Caki2 (cell line): ENCODE measurements at regions not wholly inside any gene's neighbourhood (a gene's known extent, or its start where the extent isn't known, plus 50 kb on each side); places are given as distances from the start of the nearest gene placed in this dataset.
"Not testable (repeated sequence)": the region's sequence is repeated elsewhere in the genome, so short reads cannot be mapped to it uniquely, and the experiment has no call there.

Source experiments
- DNase-seq: peaks from one replicate; pipeline ENCODE4 v3.0.0-alpha.2; 2015; ENCODE audit warnings: low read depth
- in situ Hi-C: cut with HindIII; loops from 2 replicates; pipeline ENCODE4 v1.10.0; 2016; ENCODE audit warnings: low sequenced_read_pairs, low pct_unique_long_range_greater_than_20kb, mixed read lengths

DNA sequence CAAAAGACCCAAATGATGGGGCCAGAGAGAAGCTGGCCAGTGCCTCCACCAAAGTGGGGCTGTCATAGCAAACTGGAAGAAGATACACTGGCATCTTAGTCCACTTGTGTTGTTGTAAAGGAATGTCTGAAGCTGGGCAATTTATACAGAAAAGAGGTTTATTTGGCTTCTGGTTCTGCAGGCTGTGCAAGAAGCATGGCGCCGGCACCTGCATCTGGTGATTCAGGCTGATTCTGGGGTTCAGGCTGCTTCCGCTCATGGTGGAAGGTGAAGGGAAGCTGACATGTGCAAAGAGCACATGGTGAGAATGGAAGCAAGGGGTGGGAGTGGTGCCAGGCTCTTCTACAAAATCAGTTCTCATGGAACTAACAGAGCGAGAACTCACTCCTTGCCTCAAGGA lies 135.9 kb upstream of the TWIST2 start:
- in situ Hi-C loops = no loop called here
- no peak for DNase-seq

DNA sequence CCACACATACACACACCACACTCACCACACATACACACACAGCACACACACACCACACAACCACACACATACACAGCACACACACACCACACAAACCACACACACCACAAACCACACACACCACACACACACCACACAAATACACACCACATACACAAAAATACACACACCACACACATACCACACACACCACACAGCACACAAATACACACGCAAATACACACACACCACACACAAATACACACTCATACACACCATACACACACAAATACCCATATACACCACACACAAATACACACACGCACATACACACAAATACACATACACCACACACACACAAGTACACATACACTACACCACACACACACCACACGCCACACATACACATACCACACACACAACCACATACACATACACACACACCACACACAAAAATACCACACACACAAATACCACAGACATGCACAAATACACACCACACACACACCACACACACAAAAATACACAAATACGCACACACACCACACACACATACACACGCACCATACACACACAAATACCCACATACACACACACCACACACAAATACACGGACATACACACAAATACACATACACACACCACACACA lies 134.6 kb upstream of the TWIST2 start:
- in situ Hi-C loops = no loop called here
- DNase-seq = no peak

DNA sequence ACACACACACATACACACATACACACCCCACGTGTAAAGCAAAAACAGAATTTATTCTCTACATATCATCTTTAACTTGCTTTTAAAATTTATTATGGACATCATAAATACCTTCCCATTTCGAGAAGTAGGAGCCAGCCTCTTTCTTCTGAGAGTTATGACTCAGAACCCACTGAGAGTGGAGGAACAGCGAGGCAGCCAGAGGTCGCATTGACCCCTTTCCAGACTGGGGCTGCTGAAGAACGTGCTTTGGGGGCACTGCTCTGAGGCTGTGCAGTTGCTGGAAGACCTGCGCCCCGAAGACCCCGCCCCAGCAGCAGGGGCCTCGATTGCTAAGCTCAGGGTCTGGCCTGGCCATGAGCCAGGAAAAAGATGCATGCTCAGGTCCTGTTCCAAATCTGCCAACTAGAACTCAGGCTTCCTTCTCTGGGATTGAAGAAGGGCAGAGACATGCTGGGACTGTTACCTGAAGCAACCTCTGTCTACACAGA lies 133.8 kb upstream of the TWIST2 start:
- in situ Hi-C loops = no loop called here
- no peak for DNase-seq

DNA sequence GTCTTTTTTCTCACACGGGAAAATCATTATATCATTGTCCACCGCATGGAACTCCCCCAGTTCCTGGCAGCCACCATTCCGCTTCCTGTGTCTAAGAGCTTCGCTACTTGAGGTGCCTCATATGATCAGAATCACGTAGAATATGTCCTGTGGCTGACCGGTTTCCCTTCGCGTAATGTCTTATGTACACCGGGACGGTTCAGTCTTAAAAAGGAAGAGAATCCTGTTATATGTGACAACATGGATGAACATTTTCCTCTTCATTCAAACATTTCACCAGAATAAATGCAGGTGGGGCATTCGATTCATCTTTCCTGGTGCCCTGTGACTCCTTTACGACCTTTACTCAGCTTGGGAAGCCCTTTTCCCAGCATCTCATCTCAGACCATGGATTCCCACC lies 131.7 kb upstream of the TWIST2 start:
- no peak for DNase-seq

DNA sequence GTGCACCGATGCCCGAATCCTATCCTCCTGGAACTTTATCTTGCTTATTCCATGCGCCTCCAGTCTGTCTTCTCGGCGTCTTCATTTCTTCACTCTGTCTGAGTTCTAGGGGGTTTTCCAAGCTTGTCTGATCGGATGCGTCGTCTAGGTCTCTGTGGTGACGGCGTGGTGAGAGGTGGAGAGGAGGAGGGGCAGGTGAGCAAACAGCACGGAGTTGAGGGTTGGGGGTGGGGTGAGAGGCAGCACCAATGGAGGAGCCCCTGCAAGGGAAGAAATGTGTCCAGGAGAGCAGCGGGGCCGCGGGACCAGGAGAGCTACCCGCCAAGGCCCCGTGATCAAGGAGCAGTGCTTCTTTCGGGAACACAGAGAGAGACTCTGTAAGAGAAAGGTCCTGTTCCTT lies 131.3 kb upstream of the TWIST2 start:
- no peak for DNase-seq
- in situ Hi-C loops = no loop called here

More for the DNA sequence above, 131.7 kb upstream of the TWIST2 start:
- in situ Hi-C loops = no loop called here

DNA sequence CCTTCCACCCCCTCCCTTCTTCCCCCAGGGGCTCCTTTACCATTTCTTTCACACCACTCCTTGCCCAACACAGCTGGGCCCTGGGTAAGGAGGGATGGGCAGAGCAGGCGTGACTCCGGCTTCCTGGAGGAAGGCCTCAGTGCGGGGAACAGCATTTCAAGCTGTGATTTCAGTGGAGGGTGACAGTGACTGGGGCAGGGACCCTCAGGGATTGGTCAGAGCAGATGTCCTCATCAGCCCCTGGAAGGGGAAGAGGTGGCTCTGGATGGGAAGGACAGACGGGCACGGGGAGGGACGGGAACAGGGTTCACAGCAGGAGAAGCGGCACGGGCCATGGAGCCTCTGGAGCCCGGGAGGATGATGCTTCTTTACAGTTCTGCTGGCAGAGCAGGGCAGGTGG lies 130.8 kb upstream of the TWIST2 start:
- no peak for DNase-seq
- in situ Hi-C loops = no loop called here

DNA sequence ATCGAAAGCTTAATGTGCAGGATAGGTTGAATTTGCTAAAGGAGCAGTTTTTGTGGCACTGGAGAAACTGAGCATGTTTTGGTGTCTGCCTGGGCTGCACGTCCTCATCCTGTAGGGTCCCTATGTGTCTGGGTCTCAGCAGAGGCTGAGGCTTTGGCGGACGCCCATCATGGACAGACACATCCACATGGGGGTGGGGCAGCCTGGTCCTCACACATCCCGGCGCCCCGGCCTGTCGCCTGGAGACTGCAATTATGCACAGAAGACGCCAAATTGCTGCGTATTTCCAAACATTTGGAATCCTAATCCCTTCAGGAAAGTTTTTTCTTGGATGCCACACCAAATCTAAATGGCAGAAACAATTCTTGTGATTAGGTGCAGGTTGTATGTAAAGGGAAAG lies 128.2 kb upstream of the TWIST2 start:
- DNase-seq = no peak
- in situ Hi-C loops = no loop called here

DNA sequence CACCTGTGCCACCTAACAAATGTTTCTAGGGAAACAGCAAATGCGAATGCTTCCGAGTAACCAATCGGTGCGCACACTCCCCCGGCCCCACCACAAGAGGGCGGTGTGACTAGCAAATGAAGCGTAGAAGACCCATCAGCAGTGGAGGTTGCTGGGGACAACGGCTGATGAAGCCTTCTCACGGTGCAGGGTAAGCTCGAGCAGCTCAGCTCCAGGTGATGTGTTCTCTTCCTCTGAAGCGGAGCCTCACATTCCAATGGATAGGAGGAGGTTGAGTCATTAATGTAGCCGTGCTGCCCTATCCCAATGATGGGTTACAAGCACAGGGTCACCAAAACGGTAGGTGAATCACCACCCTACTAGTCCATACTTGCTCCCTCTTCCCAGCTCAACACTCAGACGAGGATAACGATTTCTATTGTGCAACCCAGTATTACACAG lies 127.6 kb upstream of the TWIST2 start:
- no peak for DNase-seq
- in situ Hi-C loops = no loop called here

DNA sequence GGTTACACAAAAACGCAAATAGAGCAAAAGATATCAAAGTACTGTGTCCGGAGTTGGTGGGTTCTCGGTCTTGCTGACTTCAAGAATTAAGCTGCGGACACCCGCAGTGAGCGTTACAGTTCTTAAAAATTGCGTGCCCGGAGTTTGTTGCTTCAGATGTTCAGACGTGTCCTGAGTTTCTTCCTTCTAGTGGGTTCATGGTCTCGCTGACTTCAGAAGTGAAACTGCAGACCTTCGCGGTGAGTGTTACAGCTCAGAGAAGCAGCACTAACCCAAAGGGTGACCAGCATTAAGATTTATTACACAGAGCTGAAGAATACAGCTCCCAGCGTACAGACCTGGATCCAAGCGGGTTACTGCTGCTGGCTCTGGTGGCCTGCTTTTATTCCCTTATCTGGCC lies 125.7 kb upstream of the TWIST2 start:
- no peak for DNase-seq
- in situ Hi-C loops = no loop called here

DNA sequence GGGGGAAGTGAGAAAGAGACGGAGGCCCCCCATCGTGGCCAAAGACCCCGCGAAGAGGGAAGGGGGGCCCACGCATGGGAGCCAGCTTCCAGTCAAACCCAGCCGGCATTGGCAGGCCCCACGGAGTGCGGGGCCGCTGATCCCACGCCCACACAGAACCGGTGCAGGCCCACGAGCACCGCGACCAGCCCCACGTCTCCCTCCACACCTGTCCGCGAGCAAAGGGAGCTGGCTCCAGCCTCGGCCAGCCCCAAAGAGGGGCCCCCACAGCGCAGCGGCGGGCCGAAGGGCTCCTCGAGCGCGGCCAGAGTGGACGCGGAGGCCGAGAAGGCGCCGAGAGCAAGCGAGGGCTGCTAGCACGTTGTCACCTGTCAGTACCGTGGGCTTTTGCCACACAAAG lies 125.0 kb upstream of the TWIST2 start:
- in situ Hi-C loops = no loop called here
- no peak for DNase-seq

DNA sequence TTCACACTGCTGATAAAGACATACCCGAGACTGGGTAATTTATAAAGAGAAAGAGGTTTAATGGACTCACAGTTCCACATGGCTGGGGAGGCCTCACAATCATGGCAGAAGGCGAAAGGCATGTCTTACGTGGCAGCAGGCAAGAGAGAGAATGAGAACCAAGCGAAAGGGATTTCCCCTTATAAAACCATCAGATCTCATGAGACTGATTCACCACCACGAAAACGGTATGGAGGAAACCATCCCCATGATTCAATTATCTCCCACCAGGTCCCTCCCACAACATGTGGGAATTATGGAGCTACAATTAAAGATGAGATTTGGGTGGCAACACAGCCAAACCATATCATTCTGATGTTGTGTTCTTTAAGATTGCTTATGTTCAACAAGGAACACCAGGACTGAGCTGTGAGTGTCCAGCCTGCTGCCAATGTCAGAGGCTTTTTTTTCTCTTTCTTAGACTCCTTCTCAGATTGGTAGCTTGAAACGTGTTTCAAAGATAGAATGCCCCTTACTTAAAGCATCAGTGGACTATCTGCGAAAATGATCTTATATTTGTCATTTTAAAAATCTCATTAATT lies 124.1 kb upstream of the TWIST2 start:
- DNase-seq, in situ Hi-C loops: not testable (repeated sequence)

DNA sequence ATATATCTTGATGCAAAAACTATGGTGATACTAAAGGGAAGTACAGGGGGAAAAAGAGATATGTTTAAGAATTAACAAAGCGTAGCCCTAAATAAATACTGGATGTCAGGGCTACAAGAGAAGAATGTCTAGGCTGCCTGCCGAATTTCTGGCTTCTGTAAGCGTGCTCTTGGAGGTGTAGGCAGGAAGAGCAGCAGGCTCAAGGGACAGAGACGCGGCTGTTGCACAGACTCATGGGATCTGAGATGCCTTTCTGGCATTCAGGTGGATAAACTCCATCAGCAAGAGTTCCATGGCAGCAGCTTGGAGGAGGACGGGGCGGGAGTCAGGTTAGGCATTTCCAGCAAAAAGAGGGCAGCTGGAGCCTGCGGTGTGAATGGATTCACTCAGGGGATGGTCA lies 123.2 kb upstream of the TWIST2 start:
- in situ Hi-C loops = no loop called here
- DNase-seq = no peak

DNA sequence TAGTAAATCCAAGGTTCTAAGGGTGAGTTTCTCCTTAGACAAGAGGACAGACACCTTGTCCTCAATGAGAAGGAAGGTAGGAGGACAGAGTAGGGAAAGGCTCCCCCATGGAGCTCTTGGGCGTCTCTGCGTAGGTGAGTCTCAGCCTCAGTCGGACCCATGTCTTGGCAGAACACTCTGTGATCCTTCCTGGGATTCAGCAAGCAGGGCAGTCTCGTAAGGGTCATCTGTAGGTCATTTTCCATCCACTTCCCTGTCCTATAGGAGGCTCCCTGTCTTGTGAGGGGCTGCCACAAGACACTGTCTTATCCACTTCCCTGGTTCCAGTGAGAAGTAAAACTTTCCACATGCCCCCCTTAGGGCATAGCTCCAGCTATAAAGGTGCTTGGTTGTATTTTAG lies 122.6 kb upstream of the TWIST2 start:
- in situ Hi-C loops = no loop called here
- DNase-seq = no peak

DNA sequence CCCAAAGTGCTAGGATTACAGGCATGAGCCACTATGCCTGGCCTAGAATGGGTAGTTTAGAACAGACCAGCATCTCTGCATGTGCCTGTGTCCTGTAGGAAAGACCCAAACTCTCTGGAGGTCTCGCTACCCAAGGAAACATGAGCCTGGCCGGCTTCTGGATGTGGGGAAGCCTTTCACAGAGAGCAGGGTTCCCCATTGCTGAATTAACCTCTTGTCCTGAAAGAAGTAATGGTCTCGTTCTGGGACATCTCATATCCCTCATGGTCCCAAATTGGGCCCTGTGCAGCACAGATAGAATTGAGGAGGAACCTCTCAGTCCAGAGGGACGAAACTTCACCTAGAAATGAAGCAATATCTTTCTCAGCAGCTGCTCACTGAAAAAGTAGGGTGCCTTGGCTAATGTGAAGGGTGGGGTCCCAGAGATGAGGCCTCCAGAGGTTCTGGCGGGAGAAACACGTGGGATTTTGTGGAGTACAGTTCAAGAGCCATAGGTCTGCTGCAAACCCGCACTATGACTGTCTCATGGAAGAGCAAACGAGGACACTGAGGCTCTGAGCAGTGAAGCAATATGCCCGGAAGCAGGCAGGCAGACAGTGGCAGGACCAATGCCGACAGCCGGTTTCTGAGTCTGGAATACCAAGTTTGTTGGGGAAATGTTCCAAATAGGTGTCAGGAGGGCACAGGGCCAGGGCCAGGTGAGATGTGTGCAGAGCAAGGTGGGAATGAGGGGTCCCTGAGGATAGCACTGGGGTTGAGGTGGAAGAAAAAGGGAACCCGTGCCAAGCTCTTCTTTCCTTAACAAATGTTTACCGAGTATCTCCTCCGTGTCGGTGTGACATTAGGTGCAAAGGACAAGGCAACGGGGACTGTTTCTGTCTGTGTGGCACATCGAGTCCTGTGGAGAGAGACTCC lies 121.0 kb upstream of the TWIST2 start:
- DNase-seq = no peak
- in situ Hi-C loops = no loop called here

DNA sequence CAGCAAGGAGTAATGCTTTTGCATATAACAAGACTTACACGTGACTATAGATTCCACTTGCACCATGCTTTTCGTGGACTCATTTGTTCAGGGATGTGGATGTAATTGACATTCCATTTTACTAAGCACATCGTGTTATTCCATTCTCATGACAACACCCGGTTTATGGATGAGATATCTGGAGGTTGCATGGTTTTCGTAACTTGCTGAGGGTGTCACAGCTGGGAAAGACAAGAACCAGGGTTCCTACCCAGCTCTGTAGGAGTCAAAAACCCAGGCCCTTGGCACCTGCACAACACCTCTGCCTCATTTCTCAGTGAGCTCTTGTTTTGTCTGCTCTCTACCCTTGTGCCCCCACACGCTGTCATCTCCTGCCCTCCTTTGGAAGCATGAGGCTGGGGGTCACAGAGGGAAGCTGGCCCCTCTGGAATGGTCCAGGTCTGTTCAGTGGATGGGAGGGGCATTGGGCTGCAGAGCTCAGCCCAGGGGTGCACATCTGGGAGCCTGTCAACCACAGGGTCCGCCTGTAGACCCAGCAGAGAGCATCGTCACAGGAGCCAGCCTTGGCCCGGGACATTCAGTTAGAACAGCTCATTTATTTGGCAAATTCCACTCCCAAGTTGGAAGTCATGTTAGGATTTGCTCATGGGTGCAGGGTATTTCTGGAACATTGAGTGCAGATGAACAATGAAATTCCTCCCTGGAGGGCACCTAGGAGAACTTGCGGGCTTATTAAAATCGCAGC lies 120.1 kb upstream of the TWIST2 start:
- in situ Hi-C loops = no loop called here
- no peak for DNase-seq

DNA sequence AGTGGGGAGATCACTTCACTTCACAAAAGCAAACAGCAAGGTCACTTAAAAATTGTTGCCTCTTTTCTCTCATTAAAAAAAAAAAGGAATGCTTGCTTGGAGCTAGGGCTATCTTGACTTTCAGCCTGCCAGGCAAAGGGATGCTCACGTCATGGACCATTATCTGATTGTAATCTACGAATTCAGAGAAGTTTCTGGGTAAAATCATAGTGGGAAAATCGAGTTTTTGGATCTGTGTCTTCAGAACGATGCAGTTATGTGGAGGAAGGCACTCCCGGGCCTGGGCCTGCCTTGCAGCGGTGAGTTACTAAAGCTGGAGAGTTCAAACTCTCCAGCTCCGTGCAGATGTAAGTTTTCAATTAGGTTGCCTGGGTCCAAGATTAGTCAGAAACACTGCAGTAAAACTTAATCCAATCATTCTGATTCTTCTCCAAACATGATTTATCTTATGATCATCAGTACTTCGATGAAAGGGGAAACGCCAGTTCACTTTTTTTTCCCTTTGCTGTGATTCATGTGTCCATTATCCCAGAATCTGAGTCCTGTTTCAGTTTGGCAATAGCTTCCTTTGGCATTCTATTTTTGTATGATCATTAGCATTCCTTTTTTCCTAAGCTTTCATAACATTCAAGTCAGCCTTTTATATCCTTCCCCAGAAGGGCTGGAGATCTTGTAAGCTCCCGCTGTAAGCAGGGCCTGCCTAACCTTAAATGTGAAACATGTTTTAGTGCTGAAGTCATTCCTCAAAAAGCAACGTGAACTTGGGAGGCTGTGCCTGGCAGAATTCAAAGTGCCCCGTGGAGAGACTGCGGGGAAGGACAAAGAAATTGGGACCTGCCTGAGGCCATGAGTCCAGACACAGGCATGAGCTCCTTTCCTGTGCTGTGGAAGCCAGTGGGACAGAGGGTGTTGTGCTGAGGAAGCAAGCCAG lies 119.3 kb upstream of the TWIST2 start:
- in situ Hi-C loops = no loop called here
- no peak for DNase-seq

DNA sequence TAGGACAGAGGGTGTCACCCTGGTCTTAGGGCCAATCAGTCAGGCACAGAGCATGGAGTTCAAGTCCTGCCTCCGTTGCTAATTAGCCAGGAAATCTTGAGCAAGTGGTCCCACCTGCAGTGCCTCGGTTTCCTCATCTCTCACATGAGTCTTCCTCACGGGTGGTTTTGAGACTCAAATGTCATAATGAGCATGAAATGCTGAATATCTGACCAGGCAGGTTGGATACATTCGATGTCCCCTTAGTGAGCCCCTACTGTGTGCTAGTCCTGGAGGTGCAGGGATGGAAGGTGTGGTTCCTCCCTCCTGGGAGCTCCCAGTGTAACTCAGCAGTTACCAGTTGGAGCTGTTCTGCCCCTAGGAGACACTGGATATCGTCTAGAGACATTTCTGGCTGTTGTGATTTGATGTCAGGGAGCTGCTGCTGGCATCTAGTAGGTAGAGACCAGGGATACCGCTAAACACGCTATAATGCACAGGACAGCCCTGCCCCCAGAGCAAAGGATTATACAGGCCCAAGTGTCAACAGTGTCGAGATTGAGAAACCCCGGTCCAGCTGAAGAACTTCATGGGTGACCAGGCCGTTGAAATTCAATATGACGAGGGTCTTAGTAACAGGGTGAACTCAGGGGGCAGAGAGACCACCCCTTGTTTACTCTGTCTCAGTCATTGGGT lies 118.5 kb upstream of the TWIST2 start:
- DNase-seq = no peak
- in situ Hi-C loops = no loop called here
